ENCODE measurements at regions not wholly inside any gene's neighbourhood (a gene's known extent, or its start where the extent isn't known, plus 50 kb on each side); places are given as distances from the start of the nearest gene placed in this dataset.

GRCh38 chr4:3673176-3673575 lies 93.0 kb upstream of the ADRA2C start:
- no peak overlapping the region for H3K27ac ChIP-seq
- no peak for ATAC-seq
- peaks cover 9% of the 10 kb centered on the region; the same call in 1 of the 3 replicates for H3K4me1 ChIP-seq
- no peak overlapping the region for H3K4me2 ChIP-seq
- TF ChIP-seq MAX (IDR thresholded peaks at IDR 0.05) (no peak), EHF (CRISPR knock-in tag; IDR thresholded peaks at IDR 0.05) (no peak), RARB (CRISPR knock-in tag; IDR thresholded peaks at IDR 0.05) (no peak), MYC (IDR thresholded peaks at IDR 0.05; ENCODE audit: borderline replicate concordance, low read length) (no peak), RNF2 (IDR thresholded peaks at IDR 0.05; ENCODE audit: borderline replicate concordance, low read depth) (no peak), RCOR1 (IDR thresholded peaks at IDR 0.05; ENCODE audit: low read depth, low read length) (no peak), HOXA7 (CRISPR knock-in tag; IDR thresholded peaks at IDR 0.05) (no peak), SMC3 (IDR thresholded peaks at IDR 0.05) (no peak), PHF8 (IDR thresholded peaks at IDR 0.05; ENCODE audit: borderline replicate concordance, low read depth) (no peak)
- TF ChIP-seq, protein P1, sequence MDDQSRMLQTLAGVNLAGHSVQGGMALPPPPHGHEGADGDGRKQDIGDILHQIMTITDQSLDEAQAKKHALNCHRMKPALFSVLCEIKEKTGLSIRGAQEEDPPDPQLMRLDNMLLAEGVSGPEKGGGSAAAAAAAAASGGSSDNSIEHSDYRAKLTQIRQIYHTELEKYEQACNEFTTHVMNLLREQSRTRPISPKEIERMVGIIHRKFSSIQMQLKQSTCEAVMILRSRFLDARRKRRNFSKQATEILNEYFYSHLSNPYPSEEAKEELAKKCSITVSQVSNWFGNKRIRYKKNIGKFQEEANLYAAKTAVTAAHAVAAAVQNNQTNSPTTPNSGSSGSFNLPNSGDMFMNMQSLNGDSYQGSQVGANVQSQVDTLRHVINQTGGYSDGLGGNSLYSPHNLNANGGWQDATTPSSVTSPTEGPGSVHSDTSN (IDR thresholded peaks at IDR 0.05): no peak
- TF ChIP-seq, protein P2, sequence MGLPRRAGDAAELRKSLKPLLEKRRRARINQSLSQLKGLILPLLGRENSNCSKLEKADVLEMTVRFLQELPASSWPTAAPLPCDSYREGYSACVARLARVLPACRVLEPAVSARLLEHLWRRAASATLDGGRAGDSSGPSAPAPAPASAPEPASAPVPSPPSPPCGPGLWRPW (IDR thresholded peaks at IDR 0.05): no peak
- TF ChIP-seq, protein P3, sequence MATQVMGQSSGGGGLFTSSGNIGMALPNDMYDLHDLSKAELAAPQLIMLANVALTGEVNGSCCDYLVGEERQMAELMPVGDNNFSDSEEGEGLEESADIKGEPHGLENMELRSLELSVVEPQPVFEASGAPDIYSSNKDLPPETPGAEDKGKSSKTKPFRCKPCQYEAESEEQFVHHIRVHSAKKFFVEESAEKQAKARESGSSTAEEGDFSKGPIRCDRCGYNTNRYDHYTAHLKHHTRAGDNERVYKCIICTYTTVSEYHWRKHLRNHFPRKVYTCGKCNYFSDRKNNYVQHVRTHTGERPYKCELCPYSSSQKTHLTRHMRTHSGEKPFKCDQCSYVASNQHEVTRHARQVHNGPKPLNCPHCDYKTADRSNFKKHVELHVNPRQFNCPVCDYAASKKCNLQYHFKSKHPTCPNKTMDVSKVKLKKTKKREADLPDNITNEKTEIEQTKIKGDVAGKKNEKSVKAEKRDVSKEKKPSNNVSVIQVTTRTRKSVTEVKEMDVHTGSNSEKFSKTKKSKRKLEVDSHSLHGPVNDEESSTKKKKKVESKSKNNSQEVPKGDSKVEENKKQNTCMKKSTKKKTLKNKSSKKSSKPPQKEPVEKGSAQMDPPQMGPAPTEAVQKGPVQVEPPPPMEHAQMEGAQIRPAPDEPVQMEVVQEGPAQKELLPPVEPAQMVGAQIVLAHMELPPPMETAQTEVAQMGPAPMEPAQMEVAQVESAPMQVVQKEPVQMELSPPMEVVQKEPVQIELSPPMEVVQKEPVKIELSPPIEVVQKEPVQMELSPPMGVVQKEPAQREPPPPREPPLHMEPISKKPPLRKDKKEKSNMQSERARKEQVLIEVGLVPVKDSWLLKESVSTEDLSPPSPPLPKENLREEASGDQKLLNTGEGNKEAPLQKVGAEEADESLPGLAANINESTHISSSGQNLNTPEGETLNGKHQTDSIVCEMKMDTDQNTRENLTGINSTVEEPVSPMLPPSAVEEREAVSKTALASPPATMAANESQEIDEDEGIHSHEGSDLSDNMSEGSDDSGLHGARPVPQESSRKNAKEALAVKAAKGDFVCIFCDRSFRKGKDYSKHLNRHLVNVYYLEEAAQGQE (IDR thresholded peaks at IDR 0.05): no peak
- no peak overlapping the region for H3K4me3 ChIP-seq
- no peak for FAIRE-seq
- no peak for DNase-seq (ENCODE audit: low read depth in 1 of 2, low spot score in 1 of 2)
- POLR2A ChIA-PET: no interaction called here
- WGBS (ENCODE audit: missing lambda C conversion rate): 42% methylated on average over 4 of the region's 4 CpGs
- H3K9me3 ChIP-seq: peaks cover 4% of the 10 kb centered on the region; the same call in 1 of the 3 replicates
- CTCF ChIA-PET: interaction anchor here (0.9 kb wide), 1 partner anchor 17 kb away, joined by 3 read pairs; no protein-coding TSS in a partner anchor

- no peak overlapping the region for H3K4me3 ChIP-seq
- DNase-seq (ENCODE audit: low read depth in 1 of 2, low spot score in 1 of 2) (no peak), FAIRE-seq (no peak), ATAC-seq (no peak)
- 47% methylated on average over 3 of the region's 3 CpGs for WGBS (ENCODE audit: missing lambda C conversion rate)
- ChIA-PET POLR2A (no interaction called here), CTCF (no interaction called here)
- no peak overlapping the region for H3K27ac ChIP-seq
- peaks cover 4% of the 10 kb centered on the region; the same call in 1 of the 3 replicates for H3K9me3 ChIP-seq
- TF ChIP-seq, protein P1 (IDR thresholded peaks at IDR 0.05): no peak
- TF ChIP-seq HEYL (CRISPR knock-in tag; IDR thresholded peaks at IDR 0.05) (no peak), CHD2 (IDR thresholded peaks at IDR 0.05; ENCODE audit: low read length, partially characterized antibody) (no peak), EHF (CRISPR knock-in tag; IDR thresholded peaks at IDR 0.05) (no peak)
- peak overlapping the region; percentile 53 for H3K4me2 ChIP-seq
- H3K4me1 ChIP-seq: peaks cover 9% of the 10 kb centered on the region; the same call in 1 of the 3 replicates
Measured at GRCh38 chr4:3672465-3672831, 93.7 kb upstream of the ADRA2C start.

Data from A549 (cell line).